HEK293 (cell line): ENCODE measurements at regions not wholly inside any gene's neighbourhood (a gene's known extent, or its start where the extent isn't known, plus 50 kb on each side); places are given as distances from the start of the nearest gene placed in this dataset.
A peak's percentile ranks its signal among the peaks of the same experiment; 100 is the strongest.

Experiments
- CTCF ChIP-seq: fragments of 450-650 bp; formaldehyde crosslinking; IDR thresholded peaks from 2 replicates; pipeline ENCODE4 v1.5.1; 2016; ENCODE audit warnings: missing biosample characterization, missing genetic modification characterization
- ELK4 ChIP-seq: IDR thresholded peaks from 2 replicates; pipeline ENCODE4 v1.6.1; 2011; ENCODE audit warnings: mild to moderate bottlenecking, low read depth, low read length, borderline replicate concordance
- IKZF3 ChIP-seq: fragments of 450-650 bp; IDR thresholded peaks from 2 replicates; pipeline ENCODE4 v1.5.0; 2018; ENCODE audit warnings: missing biosample characterization, mild to moderate bottlenecking, missing genetic modification characterization, moderate library complexity
- KLF16 ChIP-seq: fragments of 450-650 bp; formaldehyde crosslinking; IDR thresholded peaks from 2 replicates; pipeline ENCODE4 v1.5.1; 2017; ENCODE audit warnings: missing biosample characterization, missing genetic modification characterization
- PBX3 ChIP-seq: sonication (generic); formaldehyde crosslinking; IDR thresholded peaks from 2 replicates; pipeline ENCODE4 v1.8.1; 2022; ENCODE audit warnings: mild to moderate bottlenecking, moderate library complexity, missing genetic modification reagents
- REPIN1 ChIP-seq: fragments of 450-650 bp; formaldehyde crosslinking; IDR thresholded peaks from 2 replicates; pipeline ENCODE4 v1.5.1; 2017; ENCODE audit warnings: missing biosample characterization, missing genetic modification characterization, low read depth
- SP2 ChIP-seq: fragments of 450-650 bp; formaldehyde crosslinking; IDR thresholded peaks from 2 replicates; pipeline ENCODE4 v1.5.1; 2016; ENCODE audit warnings: missing biosample characterization, missing genetic modification characterization
- SP3 ChIP-seq: fragments of 450-650 bp; formaldehyde crosslinking; IDR thresholded peaks from 2 replicates; pipeline ENCODE4 v1.5.1; 2016; ENCODE audit warnings: missing biosample characterization, missing genetic modification characterization
- SP7 ChIP-seq: fragments of 450-650 bp; formaldehyde crosslinking; IDR thresholded peaks from 2 replicates; pipeline ENCODE4 v1.5.1; 2016; ENCODE audit warnings: missing biosample characterization, missing genetic modification characterization
- ZBTB44 ChIP-seq: fragments of 450-650 bp; IDR thresholded peaks from 2 replicates; pipeline ENCODE4 v1.5.1; 2018; ENCODE audit warnings: missing biosample characterization, mild to moderate bottlenecking, missing genetic modification characterization
- ZBTB8A ChIP-seq: fragments of 450-650 bp; formaldehyde crosslinking; IDR thresholded peaks from 2 replicates; pipeline ENCODE4 v1.5.1; 2016; ENCODE audit warnings: missing biosample characterization, missing genetic modification characterization
- ZFHX2 ChIP-seq: fragments of 450-650 bp; formaldehyde crosslinking; conservative IDR thresholded peaks from 2 replicates; pipeline ENCODE4 v1.5.1; 2016; ENCODE audit warnings: missing biosample characterization, missing genetic modification characterization
- ZNF121 ChIP-seq: fragments of 450-650 bp; formaldehyde crosslinking; IDR thresholded peaks from 2 replicates; pipeline ENCODE4 v1.5.1; 2016; ENCODE audit warnings: missing biosample characterization, missing genetic modification characterization
- ZNF18 ChIP-seq: fragments of 450-650 bp; formaldehyde crosslinking; IDR thresholded peaks from 2 replicates; pipeline ENCODE4 v1.5.1; 2016; ENCODE audit warnings: missing biosample characterization, missing genetic modification characterization
- ZNF350 ChIP-seq: fragments of 450-650 bp; formaldehyde crosslinking; IDR thresholded peaks from 2 replicates; pipeline ENCODE4 v1.5.0; 2017; ENCODE audit warnings: missing biosample characterization, mild to moderate bottlenecking, missing genetic modification characterization
- ZNF433 ChIP-seq: fragments of 450-650 bp; formaldehyde crosslinking; IDR thresholded peaks from 2 replicates; pipeline ENCODE4 v1.5.1; 2016; ENCODE audit warnings: missing biosample characterization, missing genetic modification characterization, low read depth
- ZNF488 ChIP-seq: fragments of 450-650 bp; formaldehyde crosslinking; IDR thresholded peaks from 2 replicates; pipeline ENCODE4 v1.5.1; 2016; ENCODE audit warnings: missing biosample characterization, missing genetic modification characterization
- ZNF501 ChIP-seq: fragments of 450-650 bp; formaldehyde crosslinking; IDR thresholded peaks from 2 replicates; pipeline ENCODE4 v1.5.1; 2016; ENCODE audit warnings: missing biosample characterization, missing genetic modification characterization
- ZNF521 ChIP-seq: fragments of 450-650 bp; formaldehyde crosslinking; IDR thresholded peaks from 2 replicates; pipeline ENCODE4 v1.5.1; 2017; ENCODE audit warnings: missing biosample characterization, mild to moderate bottlenecking, missing genetic modification characterization
- ZNF529 ChIP-seq: fragments of 450-650 bp; formaldehyde crosslinking; IDR thresholded peaks from 2 replicates; pipeline ENCODE4 v1.5.1; 2017; ENCODE audit warnings: missing genetic modification characterization, missing biosample characterization; ENCODE audit not compliant: insufficient replicate concordance
- ZNF560 ChIP-seq: fragments of 450-650 bp; formaldehyde crosslinking; IDR thresholded peaks from 2 replicates; pipeline ENCODE4 v1.5.1; 2017; ENCODE audit warnings: missing biosample characterization, missing genetic modification characterization, borderline replicate concordance
- ZNF561 ChIP-seq: fragments of 450-650 bp; IDR thresholded peaks from 2 replicates; pipeline ENCODE4 v1.5.1; 2018; ENCODE audit warnings: missing biosample characterization, missing genetic modification characterization, borderline replicate concordance
- ZNF571 ChIP-seq: fragments of 450-650 bp; formaldehyde crosslinking; IDR thresholded peaks from 2 replicates; pipeline ENCODE4 v1.5.0; 2017; ENCODE audit warnings: missing biosample characterization, missing genetic modification characterization
- ZNF645 ChIP-seq: fragments of 450-650 bp; formaldehyde crosslinking; IDR thresholded peaks from 2 replicates; pipeline ENCODE4; 2016; ENCODE audit warnings: missing biosample characterization, missing genetic modification characterization
- ZNF664 ChIP-seq: fragments of 450-650 bp; formaldehyde crosslinking; IDR thresholded peaks from 2 replicates; pipeline ENCODE4 v1.5.1; 2016; ENCODE audit warnings: missing biosample characterization, missing genetic modification characterization
- ZNF747 ChIP-seq: fragments of 450-650 bp; formaldehyde crosslinking; IDR thresholded peaks from 2 replicates; pipeline ENCODE4 v1.5.1; 2016; ENCODE audit warnings: missing biosample characterization, missing genetic modification characterization
- ZNF830 ChIP-seq: fragments of 450-650 bp; IDR thresholded peaks from 2 replicates; pipeline ENCODE4 v1.5.0; 2018; ENCODE audit warnings: missing biosample characterization, missing genetic modification characterization, low read depth, mild to moderate bottlenecking, moderate library complexity
- ZNF837 ChIP-seq: fragments of 450-650 bp; formaldehyde crosslinking; IDR thresholded peaks from 2 replicates; pipeline ENCODE4 v1.5.1; 2016; ENCODE audit warnings: missing biosample characterization, missing genetic modification characterization
- ZSCAN30 ChIP-seq: fragments of 450-650 bp; IDR thresholded peaks from 2 replicates; pipeline ENCODE4 v1.5.1; 2018; ENCODE audit warnings: missing biosample characterization, mild to moderate bottlenecking, missing genetic modification characterization, moderate library complexity
- ZSCAN5A ChIP-seq: fragments of 450-650 bp; formaldehyde crosslinking; IDR thresholded peaks from 2 replicates; pipeline ENCODE4 v1.5.1; 2016; ENCODE audit warnings: missing biosample characterization, missing genetic modification characterization

GRCh38 chr1:47536646-47537118, 98.8 kb downstream of the FOXD2 start (continued):
- no peak for TF ChIP-seq ZNF529 (tag by site-specific recombination)
- TF ChIP-seq ZBTB8A (tag by site-specific recombination), result peak; percentile 96
- TF ChIP-seq ZNF664, result no peak
- no peak for TF ChIP-seq ELK4
- TF ChIP-seq ZNF830 (tag by site-specific recombination), result no peak
- no peak; the same call in 1 of the 2 replicates for TF ChIP-seq SP2 (tag by site-specific recombination)
- TF ChIP-seq ZNF18 (tag by site-specific recombination), result 0 out of 2 replicates have a peak, but pooled peaks have one; percentile 18
- TF ChIP-seq ZNF501, result no peak
- no peak for TF ChIP-seq REPIN1 (tag by site-specific recombination)
- no peak for TF ChIP-seq SP7 (tag by site-specific recombination)
- no peak for TF ChIP-seq ZSCAN5A (tag by site-specific recombination)
- no peak for TF ChIP-seq ZNF350 (tag by site-specific recombination)
- no peak for TF ChIP-seq SP3
- TF ChIP-seq ZNF561 (tag by site-specific recombination), result no peak; the same call in none of the 2 replicates
- TF ChIP-seq IKZF3, result no peak
- TF ChIP-seq ZNF521 (tag by site-specific recombination), result no peak
- TF ChIP-seq ZNF121 (tag by site-specific recombination), result no peak
- no peak for TF ChIP-seq ZNF837
- TF ChIP-seq CTCF (tag by site-specific recombination), result no peak
- peak; percentile 51; the same call in 1 of the 2 replicates for TF ChIP-seq KLF16
- TF ChIP-seq PBX3 (CRISPR knock-in tag), result no peak
- no peak for TF ChIP-seq ZNF560
- TF ChIP-seq ZNF433 (tag by site-specific recombination), result no peak
- peak; percentile 34; the same call in 1 of the 2 replicates for TF ChIP-seq ZSCAN30 (tag by site-specific recombination)
- TF ChIP-seq ZFHX2 (tag by site-specific recombination), result peak; percentile 57
- 0 out of 2 replicates have a peak, but pooled peaks have one; percentile 43 for TF ChIP-seq ZNF488 (tag by site-specific recombination)
- TF ChIP-seq ZNF571 (tag by site-specific recombination), result no peak
- TF ChIP-seq ZNF645 (tag by site-specific recombination), result no peak
- TF ChIP-seq ZNF747 (tag by site-specific recombination), result no peak
- peak; percentile 68 for TF ChIP-seq ZBTB44 (tag by site-specific recombination)
